Stromal cell of bone marrow (primary cell): ENCODE measurements at regions not wholly inside any gene's neighbourhood (a gene's known extent, or its start where the extent isn't known, plus 50 kb on each side); places are given as distances from the start of the nearest gene placed in this dataset.

Source experiments
- DNase-seq: peaks from one replicate; pipeline ENCODE4 v3.0.0-alpha.2; 2012; ENCODE audit warnings: low read depth

GRCh38 chr15:95451938-95452337, 878.6 kb upstream of the NR2F2 start:
- DNase-seq: no peak

GRCh38 chr15:95454403-95455262, 875.9 kb upstream of the NR2F2 start:
- DNase-seq: no peak

- DNase-seq: no peak
Measured at GRCh38 chr15:95457520-95457919, 873.0 kb upstream of the NR2F2 start.

GRCh38 chr15:95458721-95459120, 871.8 kb upstream of the NR2F2 start:
- DNase-seq: no peak

GRCh38 chr15:95459273-95459672, 871.2 kb upstream of the NR2F2 start:
- peak; percentile 53 for DNase-seq

GRCh38 chr15:95464509-95464908, 866.0 kb upstream of the NR2F2 start:
- DNase-seq: no peak

GRCh38 chr15:95468820-95469219, 861.7 kb upstream of the NR2F2 start:
- DNase-seq: no peak

- DNase-seq: no peak
Measured at GRCh38 chr15:95469496-95470000, 861.0 kb upstream of the NR2F2 start.

GRCh38 chr15:95470529-95470928, 860.0 kb upstream of the NR2F2 start:
- no peak for DNase-seq

- DNase-seq: no peak
Measured at GRCh38 chr15:95470997-95471689, 859.4 kb upstream of the NR2F2 start.

- no peak for DNase-seq
Measured at GRCh38 chr15:95471690-95472086, 858.8 kb upstream of the NR2F2 start.

- DNase-seq: no peak
Measured at GRCh38 chr15:95475067-95475466, 855.4 kb upstream of the NR2F2 start.

GRCh38 chr15:95479308-95479707, 851.2 kb upstream of the NR2F2 start:
- no peak for DNase-seq

- no peak for DNase-seq
Measured at GRCh38 chr15:95485367-95485766, 845.1 kb upstream of the NR2F2 start.

- no peak for DNase-seq
Measured at GRCh38 chr15:95486224-95486623, 844.3 kb upstream of the NR2F2 start.

- DNase-seq: no peak
Measured at GRCh38 chr15:95489103-95489502, 841.4 kb upstream of the NR2F2 start.

GRCh38 chr15:95492388-95493070, 838.0 kb upstream of the NR2F2 start:
- no peak for DNase-seq

- no peak for DNase-seq
Measured at GRCh38 chr15:95494971-95495541, 835.4 kb upstream of the NR2F2 start.

- no peak for DNase-seq
Measured at GRCh38 chr15:95497634-95498033, 832.9 kb upstream of the NR2F2 start.

GRCh38 chr15:95498961-95499360, 831.5 kb upstream of the NR2F2 start:
- no peak for DNase-seq

- no peak for DNase-seq
Measured at GRCh38 chr15:95499397-95499796, 831.1 kb upstream of the NR2F2 start.

- DNase-seq: no peak
Measured at GRCh38 chr15:95501865-95502264, 828.6 kb upstream of the NR2F2 start.
